GM12878 (cell line): ENCODE measurements at regions not wholly inside any gene's neighbourhood (a gene's known extent, or its start where the extent isn't known, plus 50 kb on each side); places are given as distances from the start of the nearest gene placed in this dataset.

Experiments used
- ATAC-seq: fragments of 200-7000 bp; cut with Tn5 transposase; 3 replicates; pipeline ENCODE4 v1.9.1; 2020; ENCODE audit warnings: mild to moderate bottlenecking, moderate library complexity
- BruUV-seq: library from RNA; stranded (reverse); fragments of 400-500 nt; replicated peaks from 2 replicates; lab custom pipeline; 2021; lab: Mats Ljungman, UMichigan
- CTCF ChIA-PET: fragments of 300-600 bp; sonication (Branson Sonifier 250); formaldehyde crosslinking; extraction: SDS; loops from one replicate; lab custom pipeline; 2021; ENCODE audit warnings: inconsistent platforms; lab: Yijun Ruan, JAX
- POLR2A ChIA-PET: fragments of 350-600 bp; formaldehyde crosslinking; extraction: SDS; loops from one replicate; lab custom pipeline; 2021; ENCODE audit warnings: inconsistent platforms; lab: Charles Lee
- RAD21 ChIA-PET: fragments of 300-600 bp; sonication (Branson Sonifier 250); formaldehyde crosslinking; loops from one replicate; lab custom pipeline; 2023; ENCODE audit warnings: antibody characterized with exemption; ENCODE audit not compliant: unreplicated experiment; lab: Charles Lee
- SMC1A ChIA-PET: fragments of 300-600 bp; sonication (Branson Sonifier 250); formaldehyde crosslinking; loops from one replicate; lab custom pipeline; 2023; ENCODE audit not compliant: unreplicated experiment, uncharacterized antibody; lab: Charles Lee
- DNase-seq: peaks from one replicate; pipeline ENCODE4 v3.0.0-alpha.2; 2011; ENCODE audit warnings: low read depth, low spot score
- FAIRE-seq: peaks from 3 replicates; lab custom pipeline; 2011; peaks lifted over from hg19 to GRCh38; lab: Jason Lieb, UNC
- H2AFZ ChIP-seq: 2 replicates; pipeline ENCODE4 v1.6.0; 2011; ENCODE audit warnings: low read depth, low read length, control low read depth; ENCODE audit not compliant: control insufficient read depth
- H3K27ac ChIP-seq: 2 replicates; pipeline ENCODE4 v1.5.1; 2011; ENCODE audit warnings: control low read depth; ENCODE audit not compliant: control insufficient read depth, insufficient read depth
- H3K27me3 ChIP-seq, 2 experiments: replicated peaks in 1 of 2; 2 replicates each; pipeline versions ENCODE4 v1.6.0 to v1.6.1; 2011; ENCODE audit warnings: low read length in 1 of 2; ENCODE audit not compliant: control insufficient read depth in 2 of 2, insufficient read depth in 2 of 2
- H3K36me3 ChIP-seq, 2 experiments: 2 replicates each; pipeline ENCODE4 v1.5.1; 2011; ENCODE audit warnings: low read length in 1 of 2; ENCODE audit not compliant: control insufficient read depth in 2 of 2, insufficient read depth in 2 of 2
- H3K4me1 ChIP-seq: 2 replicates; pipeline ENCODE4 v1.6.1; 2011; ENCODE audit warnings: mild to moderate bottlenecking, low read length, moderate library complexity, mixed read lengths; ENCODE audit not compliant: control insufficient read depth, insufficient read depth
- H3K4me2 ChIP-seq: 2 replicates; pipeline ENCODE4 v1.6.0; 2011; ENCODE audit warnings: control low read depth; ENCODE audit not compliant: control insufficient read depth, insufficient read depth
- H3K4me3 ChIP-seq: fragments of 200-600 bp; sonication (generic); 2 replicates; pipeline ENCODE4 v1.5.1; 2016
- H3K79me2 ChIP-seq: 2 replicates; pipeline ENCODE4 v1.6.0; 2011; ENCODE audit warnings: low read length; ENCODE audit not compliant: control insufficient read depth, insufficient read depth
- H3K9ac ChIP-seq: 2 replicates; pipeline ENCODE4 v1.8.0; 2011; ENCODE audit warnings: low read length, control low read depth, mixed read lengths; ENCODE audit not compliant: control insufficient read depth, insufficient read depth
- H3K9me3 ChIP-seq: replicated peaks from 3 replicates; pipeline ENCODE4 v1.5.1; 2011; ENCODE audit warnings: mild to moderate bottlenecking, low read length; ENCODE audit not compliant: control insufficient read depth, insufficient read depth
- H4K20me1 ChIP-seq: 2 replicates; pipeline ENCODE4 v1.6.0; 2011; ENCODE audit not compliant: control insufficient read depth, insufficient read depth
- BRCA1 ChIP-seq: IDR thresholded peaks from 2 replicates; pipeline ENCODE4 v1.6.1; 2011; ENCODE audit warnings: low read depth, low read length, improper control_type of control experiment
- CBX5 ChIP-seq: sonication (generic); IDR thresholded peaks from 2 replicates; pipeline ENCODE4 v1.6.1; 2016; ENCODE audit warnings: low read depth, moderate library complexity, mild to moderate bottlenecking, inconsistent platforms
- JUND ChIP-seq: IDR thresholded peaks from 2 replicates; pipeline ENCODE4 v1.6.1; 2012; ENCODE audit warnings: low read depth, mild to moderate bottlenecking, low read length, improper control_type of control experiment, moderate library complexity
- REST ChIP-seq: IDR thresholded peaks from 2 replicates; pipeline ENCODE4 v1.6.1; 2012; ENCODE audit warnings: mild to moderate bottlenecking, low read depth, low read length
- SREBF1 ChIP-seq: IDR thresholded peaks from 2 replicates; pipeline ENCODE4 v1.6.1; 2012; ENCODE audit warnings: mild to moderate bottlenecking, low read length
- ZSCAN29 ChIP-seq: fragments of 450-650 bp; IDR thresholded peaks from 2 replicates; pipeline ENCODE4 v1.6.1; 2017; ENCODE audit warnings: mild to moderate bottlenecking, moderate library complexity
- WGBS: methylation state at CpG from one replicate; pipeline ENCODE4 v1.1.6; 2016; ENCODE audit warnings: low lambda C conversion rate; ENCODE audit not compliant: insufficient replicate concordance, insufficient coverage; ENCODE audit errors: missing lambda C conversion rate; 5-methylcytosine and 5-hydroxymethylcytosine counted together
- in situ Hi-C: fragments of 300-500 bp; cut with MboI; formaldehyde crosslinking; loops from 9 replicates; pipeline ENCODE4 v1.14.3; 2018; ENCODE audit warnings: mixed read lengths
- intact Hi-C: fragments of 100-400 bp; cut with micrococcal nuclease; formaldehyde crosslinking; loops from one replicate; pipeline ENCODE4 v1.14.2; 2022; ENCODE audit not compliant: unreplicated experiment

- BruUV-seq: no TSS peak
Measured at GRCh38 chr9:68619072-68619471, 78.4 kb upstream of the TMEM252 start.

More at GRCh38 chr9:68619072-68619471, 78.4 kb upstream of the TMEM252 start:
- ChIA-PET CTCF (interaction anchor here (0.6 kb wide), 1 partner anchor 56 kb away, joined by 3 read pairs; no protein-coding TSS in a partner anchor), POLR2A (no interaction called here), SMC1A (no interaction called here), RAD21 (no interaction called here)
- H2AFZ ChIP-seq: no peak overlapping the region
- H3K4me3 ChIP-seq: no peak overlapping the region
- H4K20me1 ChIP-seq: no peaks in the 10 kb centered on the region
- H3K79me2 ChIP-seq: no peaks in the 10 kb centered on the region
- H3K27ac ChIP-seq: no peak overlapping the region
- no peak overlapping the region for H3K9ac ChIP-seq
- no peaks in the 10 kb centered on the region for H3K36me3 ChIP-seq
- peaks cover 1% of the 10 kb centered on the region; the same call in 2 of the 3 replicates for H3K9me3 ChIP-seq
- no peaks in the 10 kb centered on the region for H3K4me1 ChIP-seq
- H3K27me3 ChIP-seq: no peaks in the 10 kb centered on the region
- in situ Hi-C loops (no loop called here), intact Hi-C loops (no loop called here)
- no peak for DNase-seq
- FAIRE-seq: no peak
- no peak overlapping the region for H3K4me2 ChIP-seq
- ATAC-seq: no peak; the same call in 2 of the 3 replicates
- WGBS: 23% methylated on average over 4 of the region's 4 CpGs
- TF ChIP-seq JUND: no peak
- no peak for TF ChIP-seq REST
- no peak for TF ChIP-seq BRCA1
- no peak for TF ChIP-seq ZSCAN29
- no peak for TF ChIP-seq SREBF1
- no peak for TF ChIP-seq CBX5
